ENCODE measurements at regions not wholly inside any gene's neighbourhood (a gene's known extent, or its start where the extent isn't known, plus 50 kb on each side); places are given as distances from the start of the nearest gene placed in this dataset.

DNA sequence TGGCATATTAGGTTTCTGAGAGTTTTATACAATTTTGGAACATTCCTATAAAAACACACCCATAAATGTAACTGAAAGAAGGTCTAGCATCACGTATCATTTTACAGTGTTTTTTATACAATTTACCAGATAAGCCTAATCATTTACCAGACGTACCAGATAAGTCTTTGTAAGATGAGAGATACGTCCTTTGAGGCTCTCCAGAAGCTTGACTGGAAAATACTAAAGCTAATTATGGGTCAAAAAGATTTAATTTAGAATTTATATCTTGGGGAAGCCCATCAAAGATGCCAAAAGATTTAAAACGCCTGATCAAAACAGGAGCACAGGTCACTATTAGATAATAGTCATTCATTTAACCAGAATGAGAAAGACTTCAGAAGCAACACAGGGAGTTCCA, 55.0 kb downstream of the RGS12 start:
- no peak for DNase-seq (ENCODE audit: low spot score)
- no peaks in the 10 kb centered on the region for H3K27me3 ChIP-seq (replicated peaks; ENCODE audit: insufficient read depth)
- no peaks in the 10 kb centered on the region for H3K4me1 ChIP-seq (replicated peaks)
- H3K36me3 ChIP-seq, result no peaks in the 10 kb centered on the region
- H3K4me3 ChIP-seq, result no peak overlapping the region
- no peaks in the 10 kb centered on the region for H3K9me3 ChIP-seq
- TF ChIP-seq POLR2AphosphoS5 (IDR thresholded peaks at IDR 0.05), result no peak
- TF ChIP-seq, protein P1, sequence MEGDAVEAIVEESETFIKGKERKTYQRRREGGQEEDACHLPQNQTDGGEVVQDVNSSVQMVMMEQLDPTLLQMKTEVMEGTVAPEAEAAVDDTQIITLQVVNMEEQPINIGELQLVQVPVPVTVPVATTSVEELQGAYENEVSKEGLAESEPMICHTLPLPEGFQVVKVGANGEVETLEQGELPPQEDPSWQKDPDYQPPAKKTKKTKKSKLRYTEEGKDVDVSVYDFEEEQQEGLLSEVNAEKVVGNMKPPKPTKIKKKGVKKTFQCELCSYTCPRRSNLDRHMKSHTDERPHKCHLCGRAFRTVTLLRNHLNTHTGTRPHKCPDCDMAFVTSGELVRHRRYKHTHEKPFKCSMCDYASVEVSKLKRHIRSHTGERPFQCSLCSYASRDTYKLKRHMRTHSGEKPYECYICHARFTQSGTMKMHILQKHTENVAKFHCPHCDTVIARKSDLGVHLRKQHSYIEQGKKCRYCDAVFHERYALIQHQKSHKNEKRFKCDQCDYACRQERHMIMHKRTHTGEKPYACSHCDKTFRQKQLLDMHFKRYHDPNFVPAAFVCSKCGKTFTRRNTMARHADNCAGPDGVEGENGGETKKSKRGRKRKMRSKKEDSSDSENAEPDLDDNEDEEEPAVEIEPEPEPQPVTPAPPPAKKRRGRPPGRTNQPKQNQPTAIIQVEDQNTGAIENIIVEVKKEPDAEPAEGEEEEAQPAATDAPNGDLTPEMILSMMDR (IDR thresholded peaks at IDR 0.05), result no peak
- TF ChIP-seq POLR2A (IDR thresholded peaks at IDR 0.05), result no peak
- no peak overlapping the region for H3K27ac ChIP-seq
- 77% methylated on average over 4 of the region's 4 CpGs for WGBS
- intact Hi-C loops (cut with DNase I), result loop anchor here (2.0 to 5.0 kb wide), 2 partner anchors 97 to 241 kb away; no protein-coding TSS in a partner anchor

DNA sequence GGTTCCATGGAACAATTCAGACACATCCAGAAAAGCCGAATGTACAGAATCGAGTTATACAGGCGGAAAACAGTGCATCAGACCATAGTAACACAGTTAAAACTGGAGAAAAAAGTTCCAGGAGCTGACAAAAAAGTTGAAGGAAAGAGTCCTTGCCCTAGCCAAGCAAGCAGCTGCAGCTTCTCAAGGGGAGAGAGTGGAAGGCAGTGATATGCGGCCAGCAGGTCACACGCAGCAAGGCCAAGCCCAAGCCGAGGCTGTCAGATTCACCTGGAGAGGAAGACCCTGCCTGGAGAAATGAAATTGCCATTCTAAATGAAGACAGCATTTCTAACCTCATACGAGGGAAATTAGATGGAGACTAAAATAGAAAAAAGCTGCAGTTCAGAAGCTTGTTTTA, 55.8 kb downstream of the RGS12 start:
- no peak overlapping the region for H3K4me3 ChIP-seq
- TF ChIP-seq POLR2A (IDR thresholded peaks at IDR 0.05) (no peak), POLR2AphosphoS5 (IDR thresholded peaks at IDR 0.05) (no peak)
- TF ChIP-seq, protein P1 (IDR thresholded peaks at IDR 0.05), result no peak
- no peaks in the 10 kb centered on the region for H3K4me1 ChIP-seq (replicated peaks)
- H3K9me3 ChIP-seq, result no peaks in the 10 kb centered on the region
- no peaks in the 10 kb centered on the region for H3K36me3 ChIP-seq
- H3K27me3 ChIP-seq (replicated peaks; ENCODE audit: insufficient read depth), result no peaks in the 10 kb centered on the region
- H3K27ac ChIP-seq, result no peak overlapping the region
- WGBS, result 80% methylated on average over 7 of the region's 7 CpGs
- DNase-seq (ENCODE audit: low spot score), result no peak
- intact Hi-C loops (cut with DNase I), result loop anchor here (5.0 kb wide), 1 partner anchor 241 kb away; no protein-coding TSS in a partner anchor

DNA sequence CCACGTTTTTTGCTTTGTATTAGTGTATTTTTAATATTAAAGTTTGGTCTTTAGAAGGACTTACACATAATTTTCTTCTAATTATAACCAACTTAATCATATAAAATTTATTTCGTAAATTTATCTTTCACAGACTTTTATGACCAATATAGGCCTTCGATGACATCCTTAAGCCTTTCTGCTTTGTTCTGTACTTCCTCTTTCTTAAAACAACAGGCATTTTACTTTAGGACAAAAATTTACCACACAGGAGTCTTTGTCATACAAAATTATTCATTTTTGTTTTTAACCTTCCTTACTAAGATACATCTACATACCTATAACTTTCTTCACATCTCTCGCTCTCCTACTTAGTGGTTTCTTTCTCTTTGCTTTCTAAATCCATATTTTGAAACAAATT, 56.3 kb downstream of the RGS12 start:
- Histone ChIP-seq H3K27me3 (replicated peaks; ENCODE audit: insufficient read depth) (no peaks in the 10 kb centered on the region), H3K36me3 (no peaks in the 10 kb centered on the region), H3K4me3 (no peak overlapping the region), H3K9me3 (no peaks in the 10 kb centered on the region), H3K27ac (no peak overlapping the region), H3K4me1 (replicated peaks) (no peaks in the 10 kb centered on the region)
- TF ChIP-seq POLR2A (IDR thresholded peaks at IDR 0.05) (no peak), POLR2AphosphoS5 (IDR thresholded peaks at IDR 0.05) (no peak)
- TF ChIP-seq, protein P1 (IDR thresholded peaks at IDR 0.05), result no peak
- DNase-seq (ENCODE audit: low spot score), result no peak
- intact Hi-C loops (cut with DNase I), result loop anchor here (5.0 kb wide), 1 partner anchor 242 kb away; no protein-coding TSS in a partner anchor
- 87% methylated on average over 4 of the region's 4 CpGs for WGBS

DNA sequence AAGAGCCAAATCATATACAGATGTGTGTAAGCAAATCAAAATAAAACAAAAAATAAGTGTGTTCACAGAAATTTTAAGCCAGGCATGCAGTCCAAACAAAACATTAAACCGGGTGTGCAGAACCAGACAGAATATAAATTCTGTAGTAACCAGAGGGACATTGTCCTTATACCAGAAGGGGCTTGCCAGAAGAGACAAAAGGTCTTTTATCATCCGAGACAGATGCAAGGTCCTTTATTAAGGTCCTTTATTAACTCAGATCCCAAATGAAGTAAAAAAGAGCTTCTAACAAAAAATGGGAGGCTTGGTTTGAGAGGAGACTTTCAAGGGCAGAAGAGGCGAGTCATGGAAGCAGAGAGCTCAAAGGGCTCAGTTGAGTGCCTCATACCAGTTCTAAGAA, 59.2 kb downstream of the RGS12 start:
- Histone ChIP-seq H3K27ac (no peak overlapping the region), H3K36me3 (no peaks in the 10 kb centered on the region), H3K9me3 (no peaks in the 10 kb centered on the region), H3K27me3 (replicated peaks; ENCODE audit: insufficient read depth) (no peaks in the 10 kb centered on the region), H3K4me3 (no peak overlapping the region), H3K4me1 (replicated peaks) (no peaks in the 10 kb centered on the region)
- intact Hi-C loops (cut with DNase I), result no loop called here
- no peak for TF ChIP-seq POLR2A (IDR thresholded peaks at IDR 0.05)
- TF ChIP-seq, protein P1 (IDR thresholded peaks at IDR 0.05), result no peak
- 62% methylated on average over 3 of the region's 3 CpGs for WGBS
- no peak for DNase-seq (ENCODE audit: low spot score)

DNA sequence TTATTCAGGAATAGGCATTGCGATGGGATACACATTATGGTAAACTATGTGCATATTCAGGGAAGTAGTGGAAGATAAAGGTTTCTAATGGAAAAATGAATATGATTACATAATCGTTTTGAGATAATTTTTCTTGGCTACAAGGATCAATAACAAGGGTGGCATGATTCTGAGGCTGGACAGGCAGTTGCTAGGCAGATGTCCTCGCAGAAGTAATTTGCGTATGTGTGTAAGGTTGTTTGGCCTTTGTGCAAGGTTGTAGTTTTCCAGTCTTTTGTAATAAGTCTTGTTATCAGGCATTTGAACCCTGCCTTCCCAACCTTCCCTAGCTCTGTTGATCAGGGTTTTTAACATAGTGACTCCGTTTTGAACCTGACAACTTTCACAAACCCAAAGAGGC, 59.7 kb downstream of the RGS12 start:
- no peak for DNase-seq (ENCODE audit: low spot score)
- intact Hi-C loops (cut with DNase I), result no loop called here
- Histone ChIP-seq H3K27ac (no peak overlapping the region), H3K4me1 (replicated peaks) (no peaks in the 10 kb centered on the region), H3K36me3 (no peaks in the 10 kb centered on the region), H3K4me3 (no peak overlapping the region), H3K9me3 (no peaks in the 10 kb centered on the region), H3K27me3 (replicated peaks; ENCODE audit: insufficient read depth) (no peaks in the 10 kb centered on the region)
- 97% methylated on average over 5 of the region's 5 CpGs for WGBS
- TF ChIP-seq, protein P1 (IDR thresholded peaks at IDR 0.05), result no peak
- no peak for TF ChIP-seq POLR2AphosphoS5 (IDR thresholded peaks at IDR 0.05)
- no peak for TF ChIP-seq POLR2A (IDR thresholded peaks at IDR 0.05)
